ENCODE measurements at regions not wholly inside any gene's neighbourhood (a gene's known extent, or its start where the extent isn't known, plus 50 kb on each side); places are given as distances from the start of the nearest gene placed in this dataset.

- Histone ChIP-seq H3K4me3 (ENCODE audit: low read depth, low read length) (no peak overlapping the region), H3K27ac (ENCODE audit: low read depth, low read length) (no peak overlapping the region), H3K27me3 (ENCODE audit: control insufficient read depth, insufficient read depth, low read length) (no peaks in the 10 kb centered on the region), H3K9me3 (ENCODE audit: control insufficient read depth, insufficient read depth, low read length) (no peaks in the 10 kb centered on the region)
- no peak for DNase-seq (ENCODE audit: low read depth, low spot score)
- POLR2A ChIA-PET = no interaction called here
- CTCF ChIA-PET = no interaction called here
- TF ChIP-seq, protein P1, sequence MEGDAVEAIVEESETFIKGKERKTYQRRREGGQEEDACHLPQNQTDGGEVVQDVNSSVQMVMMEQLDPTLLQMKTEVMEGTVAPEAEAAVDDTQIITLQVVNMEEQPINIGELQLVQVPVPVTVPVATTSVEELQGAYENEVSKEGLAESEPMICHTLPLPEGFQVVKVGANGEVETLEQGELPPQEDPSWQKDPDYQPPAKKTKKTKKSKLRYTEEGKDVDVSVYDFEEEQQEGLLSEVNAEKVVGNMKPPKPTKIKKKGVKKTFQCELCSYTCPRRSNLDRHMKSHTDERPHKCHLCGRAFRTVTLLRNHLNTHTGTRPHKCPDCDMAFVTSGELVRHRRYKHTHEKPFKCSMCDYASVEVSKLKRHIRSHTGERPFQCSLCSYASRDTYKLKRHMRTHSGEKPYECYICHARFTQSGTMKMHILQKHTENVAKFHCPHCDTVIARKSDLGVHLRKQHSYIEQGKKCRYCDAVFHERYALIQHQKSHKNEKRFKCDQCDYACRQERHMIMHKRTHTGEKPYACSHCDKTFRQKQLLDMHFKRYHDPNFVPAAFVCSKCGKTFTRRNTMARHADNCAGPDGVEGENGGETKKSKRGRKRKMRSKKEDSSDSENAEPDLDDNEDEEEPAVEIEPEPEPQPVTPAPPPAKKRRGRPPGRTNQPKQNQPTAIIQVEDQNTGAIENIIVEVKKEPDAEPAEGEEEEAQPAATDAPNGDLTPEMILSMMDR (IDR thresholded peaks at IDR 0.05; ENCODE audit: low read depth, low read length) = no peak
These were observed 66.6 kb upstream of the RAP2B start for GRCh38 chr3:153095441-153095840.

DNA sequence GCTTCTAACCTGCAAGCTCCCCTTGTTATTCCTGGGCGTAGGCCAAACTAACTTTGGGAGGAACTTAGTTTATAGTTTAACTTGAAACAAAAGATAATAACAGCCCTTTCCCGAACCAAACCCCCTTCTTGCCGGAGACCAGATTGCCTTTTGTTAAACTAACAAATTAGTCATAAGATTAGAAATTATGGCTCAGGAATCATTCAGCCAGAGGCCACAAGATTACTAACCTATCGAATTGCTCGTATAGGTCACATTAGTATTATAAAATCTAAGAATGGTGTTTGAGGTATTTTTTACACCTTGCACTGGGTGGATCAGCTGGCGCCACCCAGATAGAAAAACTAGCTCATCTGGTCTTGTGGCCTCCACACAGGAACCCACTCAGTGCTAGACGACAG is 65.3 kb upstream of the RAP2B start:
- CTCF ChIA-PET = no interaction called here

GRCh38 chr3:153097213-153097612 is 64.8 kb upstream of the RAP2B start:
- H3K27me3 ChIP-seq (ENCODE audit: control insufficient read depth, insufficient read depth, low read length) = no peaks in the 10 kb centered on the region
- CTCF ChIA-PET = no interaction called here
- POLR2A ChIA-PET = no interaction called here
- H3K4me3 ChIP-seq (ENCODE audit: low read depth, low read length) = no peak overlapping the region
- no peak for DNase-seq (ENCODE audit: low read depth, low spot score)
- H3K27ac ChIP-seq (ENCODE audit: low read depth, low read length) = no peak overlapping the region
- H3K9me3 ChIP-seq (ENCODE audit: control insufficient read depth, insufficient read depth, low read length) = no peaks in the 10 kb centered on the region; the same call in 1 of the 2 replicates
- TF ChIP-seq, protein P1 (IDR thresholded peaks at IDR 0.05; ENCODE audit: low read depth, low read length) = no peak

More for the DNA sequence above, 65.3 kb upstream of the RAP2B start:
- H3K27me3 ChIP-seq (ENCODE audit: control insufficient read depth, insufficient read depth, low read length) = no peaks in the 10 kb centered on the region
- no peaks in the 10 kb centered on the region; the same call in 1 of the 2 replicates for H3K9me3 ChIP-seq (ENCODE audit: control insufficient read depth, insufficient read depth, low read length)
- TF ChIP-seq, protein P1 (IDR thresholded peaks at IDR 0.05; ENCODE audit: low read depth, low read length) = no peak
- H3K4me3 ChIP-seq (ENCODE audit: low read depth, low read length) = no peak overlapping the region
- H3K27ac ChIP-seq (ENCODE audit: low read depth, low read length) = no peak overlapping the region
- POLR2A ChIA-PET = no interaction called here
- no peak for DNase-seq (ENCODE audit: low read depth, low spot score)

- ChIA-PET POLR2A (interaction anchor here (0.6 kb wide), 1 partner anchor 85 kb away, joined by 4 read pairs; no protein-coding TSS in a partner anchor), CTCF (no interaction called here)
- Histone ChIP-seq H3K9me3 (ENCODE audit: control insufficient read depth, insufficient read depth, low read length) (no peaks in the 10 kb centered on the region; the same call in 1 of the 2 replicates), H3K4me3 (ENCODE audit: low read depth, low read length) (no peak overlapping the region), H3K27me3 (ENCODE audit: control insufficient read depth, insufficient read depth, low read length) (no peaks in the 10 kb centered on the region), H3K27ac (ENCODE audit: low read depth, low read length) (no peak overlapping the region)
- DNase-seq (ENCODE audit: low read depth, low spot score) = no peak
- TF ChIP-seq, protein P1 (IDR thresholded peaks at IDR 0.05; ENCODE audit: low read depth, low read length) = no peak
These were observed 62.9 kb upstream of the RAP2B start for GRCh38 chr3:153099131-153099530.

DNA sequence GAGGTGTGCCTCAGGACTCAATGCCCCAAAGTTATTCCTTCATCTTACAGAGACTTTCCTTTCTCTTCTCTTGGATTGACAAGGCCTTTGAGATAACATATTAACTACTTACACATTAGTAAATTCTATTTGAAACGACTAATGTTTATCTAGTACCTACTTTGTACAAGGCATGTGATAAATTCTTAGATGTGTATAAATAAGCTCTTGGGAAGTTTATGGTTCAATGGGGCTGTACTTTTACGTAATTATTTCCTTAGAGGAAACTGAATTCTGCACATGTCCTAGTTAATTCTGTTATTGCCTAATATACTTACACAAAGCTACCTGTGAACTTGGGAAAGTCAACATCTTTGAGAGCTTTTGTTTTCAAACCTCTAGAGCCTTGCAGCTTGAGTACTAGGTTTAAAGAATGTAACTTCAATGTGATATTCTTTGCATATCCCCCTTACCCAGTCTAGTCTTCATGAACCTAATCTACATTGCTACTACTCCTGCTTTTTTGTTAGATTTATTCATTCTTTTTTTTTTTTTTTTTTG is 58.5 kb upstream of the RAP2B start:
- no peak overlapping the region for H3K27ac ChIP-seq (ENCODE audit: low read depth, low read length)
- CTCF ChIA-PET = interaction anchor here (0.6 kb wide), 1 partner anchor 525 kb away, joined by 3 read pairs; no protein-coding TSS in a partner anchor
- no peak overlapping the region for H3K4me3 ChIP-seq (ENCODE audit: low read depth, low read length)
- no peaks in the 10 kb centered on the region; the same call in 1 of the 2 replicates for H3K9me3 ChIP-seq (ENCODE audit: control insufficient read depth, insufficient read depth, low read length)
- POLR2A ChIA-PET = no interaction called here
- TF ChIP-seq, protein P1 (IDR thresholded peaks at IDR 0.05; ENCODE audit: low read depth, low read length) = no peak
- DNase-seq (ENCODE audit: low read depth, low spot score) = no peak
- H3K27me3 ChIP-seq (ENCODE audit: control insufficient read depth, insufficient read depth, low read length) = no peaks in the 10 kb centered on the region

All from AG04450 (cell line).